Neural progenitor cell (in vitro differentiated cells): ENCODE measurements at regions not wholly inside any gene's neighbourhood (a gene's known extent, or its start where the extent isn't known, plus 50 kb on each side); places are given as distances from the start of the nearest gene placed in this dataset.

Experiments used
- DNase-seq: peaks from one replicate; pipeline ENCODE4 v3.0.0-alpha.2; 2016; ENCODE audit warnings: low spot score
- H2AFZ ChIP-seq: fragments of 200-600 bp; sonication (generic); replicated peaks from 2 replicates; pipeline ENCODE4 v1.6.1; 2016; ENCODE audit warnings: antibody characterized with exemption
- H3F3A ChIP-seq: fragments of 200-600 bp; sonication (generic); 2 replicates; pipeline ENCODE4 v1.6.1; 2016; ENCODE audit warnings: antibody characterized with exemption, low read depth
- H3K27ac ChIP-seq: fragments of 200-600 bp; sonication (generic); 2 replicates; pipeline ENCODE4 v1.5.1; 2016; ENCODE audit warnings: mild to moderate bottlenecking
- H3K27me3 ChIP-seq: fragments of 200-600 bp; sonication (generic); 2 replicates; pipeline ENCODE4 v1.6.1; 2016; ENCODE audit warnings: mild to moderate bottlenecking, moderate library complexity
- H3K36me3 ChIP-seq: fragments of 200-600 bp; sonication (generic); 2 replicates; pipeline ENCODE4 v1.5.1; 2016
- H3K4me1 ChIP-seq: fragments of 200-600 bp; sonication (generic); 2 replicates; pipeline ENCODE4 v1.6.1; 2016; ENCODE audit warnings: mixed run types
- H3K4me2 ChIP-seq: fragments of 200-600 bp; sonication (generic); 2 replicates; pipeline ENCODE4 v1.6.1; 2016
- H3K4me3 ChIP-seq: fragments of 200-600 bp; sonication (generic); 2 replicates; pipeline ENCODE4 v1.5.1; 2016
- H3K79me2 ChIP-seq: fragments of 200-600 bp; sonication (generic); 2 replicates; pipeline ENCODE4 v1.6.1; 2016; ENCODE audit warnings: low read depth
- H3K9ac ChIP-seq: fragments of 200-600 bp; sonication (generic); 2 replicates; pipeline ENCODE4 v1.6.1; 2016
- H3K9me3 ChIP-seq: fragments of 200-600 bp; sonication (generic); 2 replicates; pipeline ENCODE4 v1.5.1; 2016; ENCODE audit warnings: low read depth
- H4K20me1 ChIP-seq: fragments of 200-600 bp; sonication (generic); 2 replicates; pipeline ENCODE4 v1.6.1; 2016; ENCODE audit warnings: low read depth
- H3K27ac Mint-ChIP-seq: 3 replicates; pipeline ENCODE4 v1.8.0; 2021; ENCODE audit warnings: mixed read lengths
- H3K27me3 Mint-ChIP-seq: 2 replicates; pipeline ENCODE4 v1.8.0; 2022; ENCODE audit warnings: low read depth, mild to moderate bottlenecking, inconsistent platforms, moderate library complexity, mixed read lengths; ENCODE audit not compliant: insufficient read depth
- H3K36me3 Mint-ChIP-seq: 3 replicates; pipeline ENCODE4 v1.8.0; 2021; ENCODE audit warnings: mixed read lengths
- H3K4me1 Mint-ChIP-seq: 3 replicates; pipeline ENCODE4 v1.8.0; 2021; ENCODE audit warnings: mixed read lengths
- H3K4me3 Mint-ChIP-seq: 3 replicates; pipeline ENCODE4 v1.8.0; 2021; ENCODE audit warnings: mild to moderate bottlenecking, moderate library complexity, mixed read lengths
- H3K9me3 Mint-ChIP-seq: 3 replicates; pipeline ENCODE4 v1.8.0; 2020; ENCODE audit warnings: mixed read lengths
- EZH2 ChIP-seq: fragments of 200-600 bp; sonication (generic); IDR thresholded peaks from 2 replicates; pipeline ENCODE4 v1.6.1; 2017; ENCODE audit warnings: antibody characterized with exemption, mild to moderate bottlenecking, moderate library complexity
- EZH2phosphoT487 ChIP-seq: fragments of 200-600 bp; sonication (generic); IDR thresholded peaks from 2 replicates; pipeline ENCODE4 v1.6.1; 2017; ENCODE audit warnings: antibody characterized with exemption
- TF ChIP-seq, protein P1 (sequence below): fragments of 200-600 bp; sonication (generic); IDR thresholded peaks from 2 replicates; pipeline ENCODE4 v1.5.1; 2017; ENCODE audit warnings: antibody characterized with exemption, mild to moderate bottlenecking

GRCh38 chr18:65411061-65411460, 339.8 kb upstream of the CDH7 start:
- H3F3A ChIP-seq, result no peaks in the 10 kb centered on the region
- H4K20me1 ChIP-seq, result no peaks in the 10 kb centered on the region
- Mint-ChIP-seq H3K27ac (no peak overlapping the region), H3K36me3 (no peaks in the 10 kb centered on the region), H3K9me3 (no peaks in the 10 kb centered on the region), H3K4me3 (no peak overlapping the region), H3K4me1 (no peaks in the 10 kb centered on the region), H3K27me3 (no peaks in the 10 kb centered on the region)
- no peaks in the 10 kb centered on the region for H3K36me3 ChIP-seq
- no peak overlapping the region for H3K9ac ChIP-seq
- DNase-seq, result no peak
- no peak overlapping the region for H3K4me3 ChIP-seq
- no peak overlapping the region for H3K4me2 ChIP-seq
- no peaks in the 10 kb centered on the region for H3K79me2 ChIP-seq
- H3K9me3 ChIP-seq, result no peaks in the 10 kb centered on the region
- H3K4me1 ChIP-seq, result no peaks in the 10 kb centered on the region
- TF ChIP-seq, protein P1, sequence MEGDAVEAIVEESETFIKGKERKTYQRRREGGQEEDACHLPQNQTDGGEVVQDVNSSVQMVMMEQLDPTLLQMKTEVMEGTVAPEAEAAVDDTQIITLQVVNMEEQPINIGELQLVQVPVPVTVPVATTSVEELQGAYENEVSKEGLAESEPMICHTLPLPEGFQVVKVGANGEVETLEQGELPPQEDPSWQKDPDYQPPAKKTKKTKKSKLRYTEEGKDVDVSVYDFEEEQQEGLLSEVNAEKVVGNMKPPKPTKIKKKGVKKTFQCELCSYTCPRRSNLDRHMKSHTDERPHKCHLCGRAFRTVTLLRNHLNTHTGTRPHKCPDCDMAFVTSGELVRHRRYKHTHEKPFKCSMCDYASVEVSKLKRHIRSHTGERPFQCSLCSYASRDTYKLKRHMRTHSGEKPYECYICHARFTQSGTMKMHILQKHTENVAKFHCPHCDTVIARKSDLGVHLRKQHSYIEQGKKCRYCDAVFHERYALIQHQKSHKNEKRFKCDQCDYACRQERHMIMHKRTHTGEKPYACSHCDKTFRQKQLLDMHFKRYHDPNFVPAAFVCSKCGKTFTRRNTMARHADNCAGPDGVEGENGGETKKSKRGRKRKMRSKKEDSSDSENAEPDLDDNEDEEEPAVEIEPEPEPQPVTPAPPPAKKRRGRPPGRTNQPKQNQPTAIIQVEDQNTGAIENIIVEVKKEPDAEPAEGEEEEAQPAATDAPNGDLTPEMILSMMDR, result no peak
- TF ChIP-seq EZH2phosphoT487 (no peak), EZH2 (no peak)
- H2AFZ ChIP-seq, result no peak overlapping the region
- no peak overlapping the region for H3K27ac ChIP-seq
- H3K27me3 ChIP-seq, result no peaks in the 10 kb centered on the region

DNA sequence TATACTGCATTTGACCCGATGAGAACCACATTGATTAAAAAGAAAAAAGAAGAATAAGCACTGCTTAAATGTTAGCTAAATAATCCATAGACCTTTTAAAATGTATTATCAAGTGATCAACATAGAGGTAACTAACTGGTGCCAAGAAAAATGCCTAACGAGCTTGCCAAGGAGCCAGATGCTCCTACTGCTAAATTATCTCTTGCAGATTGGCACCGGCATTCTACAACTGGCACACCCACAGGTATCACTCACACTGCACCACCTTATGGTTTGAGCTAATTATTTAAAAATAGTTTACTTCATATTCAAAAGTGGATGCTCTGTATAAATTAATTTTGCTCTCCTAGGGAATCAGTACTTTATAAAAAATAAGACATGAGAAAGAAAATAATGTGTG, 341.6 kb upstream of the CDH7 start:
- Histone ChIP-seq H3K27me3 (no peaks in the 10 kb centered on the region), H3F3A (no peaks in the 10 kb centered on the region), H2AFZ (no peak overlapping the region), H3K9ac (no peak overlapping the region), H3K4me2 (no peak overlapping the region), H3K36me3 (no peaks in the 10 kb centered on the region), H4K20me1 (no peaks in the 10 kb centered on the region), H3K79me2 (no peaks in the 10 kb centered on the region), H3K4me1 (no peaks in the 10 kb centered on the region), H3K27ac (no peak overlapping the region), H3K4me3 (no peak overlapping the region), H3K9me3 (no peaks in the 10 kb centered on the region)
- Mint-ChIP-seq H3K4me3 (no peak overlapping the region), H3K27me3 (no peaks in the 10 kb centered on the region), H3K27ac (no peak overlapping the region), H3K36me3 (no peaks in the 10 kb centered on the region), H3K9me3 (no peaks in the 10 kb centered on the region), H3K4me1 (no peaks in the 10 kb centered on the region)
- no peak for TF ChIP-seq EZH2phosphoT487
- TF ChIP-seq, protein P1, result no peak
- no peak for TF ChIP-seq EZH2
- DNase-seq, result no peak

- no peaks in the 10 kb centered on the region for H4K20me1 ChIP-seq
Observed at GRCh38 chr18:65403534-65403933, 347.3 kb upstream of the CDH7 start.

More at GRCh38 chr18:65403534-65403933, 347.3 kb upstream of the CDH7 start:
- Histone ChIP-seq H3F3A (no peaks in the 10 kb centered on the region), H3K9me3 (no peaks in the 10 kb centered on the region), H2AFZ (no peak overlapping the region), H3K36me3 (no peaks in the 10 kb centered on the region), H3K79me2 (no peaks in the 10 kb centered on the region), H3K4me1 (no peaks in the 10 kb centered on the region), H3K27ac (no peak overlapping the region), H3K27me3 (no peaks in the 10 kb centered on the region), H3K9ac (no peak overlapping the region), H3K4me2 (no peak overlapping the region), H3K4me3 (no peak overlapping the region)
- H3K27me3 Mint-ChIP-seq, result no peaks in the 10 kb centered on the region
- H3K36me3 Mint-ChIP-seq, result no peaks in the 10 kb centered on the region
- H3K4me3 Mint-ChIP-seq, result no peak overlapping the region
- peaks cover 13% of the 10 kb centered on the region for H3K4me1 Mint-ChIP-seq
- TF ChIP-seq EZH2phosphoT487 (no peak), EZH2 (no peak)
- TF ChIP-seq, protein P1, result no peak
- H3K27ac Mint-ChIP-seq, result no peak overlapping the region
- no peak for DNase-seq
- no peaks in the 10 kb centered on the region for H3K9me3 Mint-ChIP-seq
